GM19351 (cell line): ENCODE measurements at regions not wholly inside any gene's neighbourhood (a gene's known extent, or its start where the extent isn't known, plus 50 kb on each side); places are given as distances from the start of the nearest gene placed in this dataset.

Experiments
- ATAC-seq: cut with Tn5 transposase; IDR thresholded peaks from one replicate; pipeline ENCODE4 v1.9.1; 2021; ENCODE audit warnings: mild to moderate bottlenecking, moderate library complexity; ENCODE audit not compliant: unreplicated experiment

GRCh38 chr4:24174602-24175001, 284.8 kb upstream of the PPARGC1A start:
- no peak for ATAC-seq

- no peak for ATAC-seq
These were observed 282.6 kb upstream of the PPARGC1A start for GRCh38 chr4:24172406-24172805.

- no peak for ATAC-seq
These were observed 280.1 kb upstream of the PPARGC1A start for GRCh38 chr4:24169956-24170355.

- no peak for ATAC-seq
These were observed 278.8 kb upstream of the PPARGC1A start for GRCh38 chr4:24168658-24169057.

- ATAC-seq: no peak
These were observed 276.7 kb upstream of the PPARGC1A start for GRCh38 chr4:24166501-24166900.

- ATAC-seq: no peak
These were observed 274.9 kb upstream of the PPARGC1A start for GRCh38 chr4:24164797-24165196.

- no peak for ATAC-seq
These were observed 274.3 kb upstream of the PPARGC1A start for GRCh38 chr4:24164054-24164693.

GRCh38 chr4:24163314-24163713, 273.5 kb upstream of the PPARGC1A start:
- ATAC-seq: no peak

GRCh38 chr4:24160358-24160757, 270.5 kb upstream of the PPARGC1A start:
- ATAC-seq: no peak

GRCh38 chr4:24158031-24158430, 268.2 kb upstream of the PPARGC1A start:
- no peak for ATAC-seq

- no peak for ATAC-seq
These were observed 260.2 kb upstream of the PPARGC1A start for GRCh38 chr4:24150034-24150433.

- ATAC-seq: no peak
These were observed 256.3 kb upstream of the PPARGC1A start for GRCh38 chr4:24146127-24146526.

- ATAC-seq: no peak
These were observed 255.7 kb upstream of the PPARGC1A start for GRCh38 chr4:24145591-24145990.

- no peak for ATAC-seq
These were observed 254.5 kb upstream of the PPARGC1A start for GRCh38 chr4:24144381-24144780.

- no peak for ATAC-seq
These were observed 253.9 kb upstream of the PPARGC1A start for GRCh38 chr4:24143741-24144140.

- no peak for ATAC-seq
These were observed 252.0 kb upstream of the PPARGC1A start for GRCh38 chr4:24141836-24142235.

- no peak for ATAC-seq
These were observed 251.0 kb upstream of the PPARGC1A start for GRCh38 chr4:24140892-24141291.

GRCh38 chr4:24137671-24138601, 248.1 kb upstream of the PPARGC1A start:
- ATAC-seq: no peak

GRCh38 chr4:24131954-24132673, 242.3 kb upstream of the PPARGC1A start:
- no peak for ATAC-seq

GRCh38 chr4:24130637-24131036, 240.8 kb upstream of the PPARGC1A start:
- ATAC-seq: no peak

- no peak for ATAC-seq
These were observed 236.9 kb upstream of the PPARGC1A start for GRCh38 chr4:24126776-24127175.
